NK-92 treated with Interleukin-12 subunit alpha and Interleukin-12 subunit beta, amount 100 ng/mL, for 24 hours (cell line): ENCODE measurements at regions not wholly inside any gene's neighbourhood (a gene's known extent, or its start where the extent isn't known, plus 50 kb on each side); places are given as distances from the start of the nearest gene placed in this dataset.

Experiments used
- DNase-seq: peaks from one replicate; lab custom pipeline; 2025; lab: John Stamatoyannopoulos, UW

DNA sequence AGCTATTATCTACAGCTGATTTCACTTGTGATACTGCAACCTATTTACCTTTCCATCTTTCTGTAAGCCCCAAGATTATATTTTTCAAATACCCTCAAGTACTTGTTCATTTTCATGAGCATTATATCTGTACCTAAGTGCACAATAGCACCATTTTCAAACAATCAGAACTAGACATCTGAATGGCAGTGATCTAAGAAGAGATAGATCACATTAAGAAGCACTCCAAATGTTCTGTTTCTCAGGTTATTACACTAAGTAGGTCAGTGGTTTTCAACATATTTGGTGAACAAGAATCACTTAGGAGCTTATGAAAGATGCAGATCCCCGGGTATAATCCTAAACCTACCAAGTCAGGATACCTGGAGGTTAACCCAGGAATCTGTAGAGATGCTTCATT lies 872.7 kb downstream of the DCDC2C start:
- DNase-seq: no peak

DNA sequence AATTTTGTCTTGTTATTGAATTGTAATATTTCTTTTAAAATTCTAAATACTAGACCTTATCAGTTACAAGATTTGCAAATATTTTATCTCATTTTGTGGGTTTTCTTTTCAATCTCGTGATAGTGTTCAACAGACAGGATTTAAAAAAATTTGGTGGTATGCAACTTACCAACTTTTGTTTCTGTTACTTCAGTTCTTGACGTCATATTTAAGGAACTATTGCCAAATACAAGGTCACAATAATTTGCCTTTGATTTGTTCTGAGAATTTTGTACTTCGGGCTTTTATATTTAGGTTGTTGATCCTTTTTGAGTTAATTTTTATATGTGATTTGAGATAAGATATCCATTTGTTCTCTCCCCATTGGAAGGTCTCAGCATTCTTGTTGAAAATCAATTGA lies 876.6 kb downstream of the DCDC2C start:
- DNase-seq: no peak

DNA sequence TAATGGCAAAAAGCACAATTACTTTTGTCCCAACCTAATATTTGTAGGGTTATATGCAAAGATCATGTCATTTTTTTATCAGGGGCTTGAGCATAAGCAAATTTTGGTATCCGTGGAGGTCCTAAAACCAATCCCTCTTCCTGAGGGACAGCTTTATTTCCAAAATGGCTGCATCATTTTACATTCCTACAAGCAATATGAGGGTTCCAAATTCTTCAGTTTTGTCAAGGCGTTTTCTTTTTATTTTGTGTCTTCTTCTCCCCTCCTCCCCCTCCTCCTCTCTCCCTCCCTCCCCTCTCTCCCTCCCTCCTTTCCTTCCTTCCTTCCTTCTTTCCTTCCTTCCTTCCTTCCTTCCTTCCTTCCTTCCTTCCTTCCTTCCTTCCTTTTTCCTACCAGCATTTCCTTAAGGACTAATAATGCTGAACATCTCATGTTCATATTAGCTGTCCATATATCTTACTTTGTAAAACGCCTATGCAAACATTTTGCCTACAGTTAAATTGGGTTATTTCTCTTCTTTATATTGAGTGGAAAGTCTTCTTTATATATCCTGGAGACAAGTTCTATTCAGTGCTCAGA lies 881.8 kb downstream of the DCDC2C start:
- DNase-seq: no peak

DNA sequence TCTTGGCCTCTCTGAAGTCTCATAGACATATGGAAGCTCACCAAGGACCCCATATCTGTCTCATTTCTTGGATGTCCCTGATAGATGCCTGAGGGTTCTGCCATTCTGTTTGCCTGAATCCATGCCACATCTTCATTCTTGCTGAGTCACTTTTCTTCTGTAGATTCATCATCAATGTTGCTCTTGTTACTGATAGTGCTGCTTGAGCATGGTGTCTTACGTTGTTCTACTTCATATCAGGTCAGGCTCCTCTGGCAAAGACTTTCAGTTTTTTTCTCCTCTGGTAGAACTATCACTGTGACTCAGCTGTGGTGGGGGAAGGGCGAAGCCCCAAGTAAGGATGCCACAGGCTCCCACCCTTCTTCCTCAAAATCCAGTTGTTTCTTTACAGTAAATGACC lies 885.2 kb downstream of the DCDC2C start:
- DNase-seq: no peak

DNA sequence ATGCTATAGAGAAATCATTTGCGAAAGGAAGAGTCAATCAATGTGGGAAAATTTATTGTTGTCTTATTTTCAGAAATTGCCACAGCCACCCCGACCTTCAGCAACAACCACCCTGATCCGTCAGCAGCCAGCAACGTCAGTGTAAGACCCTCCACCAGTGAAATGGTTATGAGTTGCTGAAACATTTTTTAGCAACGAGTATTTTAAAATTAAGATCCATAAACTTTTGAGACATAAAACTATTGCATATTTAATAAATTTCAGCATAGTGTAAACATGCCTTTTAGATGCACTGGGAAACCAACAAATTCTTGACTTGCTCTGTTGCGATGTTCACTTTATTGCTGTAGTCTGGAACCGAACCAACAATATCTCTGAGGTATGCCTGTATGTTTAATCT lies 887.9 kb downstream of the DCDC2C start:
- DNase-seq: no peak

DNA sequence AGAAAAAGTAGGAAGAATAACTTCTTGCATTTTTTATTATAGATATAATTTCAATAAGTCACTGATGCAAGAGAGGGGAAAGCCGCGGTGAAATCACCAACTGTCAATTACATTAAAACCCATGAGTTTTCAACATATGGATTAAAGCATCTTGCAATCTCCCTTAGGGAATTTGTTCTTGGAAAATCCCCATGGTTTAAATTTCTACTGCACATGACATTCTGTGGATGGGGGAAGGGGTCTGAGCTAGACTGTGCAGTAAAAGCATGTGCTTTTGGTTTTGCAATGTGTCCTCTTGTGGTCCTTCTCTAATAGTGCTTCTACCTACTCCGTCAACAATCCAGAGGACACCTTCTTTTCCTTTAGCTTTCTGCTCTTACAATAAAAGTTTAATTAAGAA lies 894.0 kb downstream of the DCDC2C start:
- no peak for DNase-seq

DNA sequence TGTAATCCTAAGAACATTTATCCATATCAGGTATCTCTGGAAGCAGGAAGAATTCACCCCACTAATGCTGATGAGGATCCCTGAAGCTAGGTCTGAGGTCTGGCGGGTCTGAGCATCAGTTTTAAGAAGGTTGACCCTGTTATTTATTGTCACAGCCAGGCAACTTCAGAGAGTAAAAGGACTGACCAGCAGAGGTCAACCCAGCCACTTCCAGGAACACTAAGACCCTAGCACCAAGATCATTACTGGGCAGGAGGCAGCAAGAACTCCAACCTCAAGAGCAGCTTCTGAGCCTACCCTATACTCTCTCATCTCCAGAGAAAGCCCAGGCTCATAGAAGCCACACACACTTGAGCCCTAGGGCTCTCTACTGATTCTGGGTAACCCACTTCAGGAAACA lies 901.4 kb downstream of the DCDC2C start:
- DNase-seq: no peak

DNA sequence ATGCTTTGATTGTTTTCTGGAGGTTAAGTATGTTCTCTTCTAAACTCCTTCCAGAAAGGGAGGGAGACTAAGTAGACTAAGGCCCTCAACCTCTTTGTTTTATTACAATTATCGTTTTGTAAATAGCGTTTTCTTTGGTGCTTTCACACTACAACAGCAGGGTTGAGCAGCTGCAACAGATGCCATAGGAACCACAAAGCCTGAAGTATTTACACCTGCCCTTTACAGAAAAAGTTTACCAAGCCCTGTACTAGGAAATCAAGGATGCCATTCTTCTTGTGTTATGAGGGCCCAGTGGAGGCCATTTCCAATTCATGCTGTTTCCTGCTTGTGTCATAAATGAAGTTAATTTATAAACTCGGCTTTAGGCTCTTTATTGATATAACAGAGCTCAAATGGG lies 914.8 kb downstream of the DCDC2C start:
- no peak for DNase-seq

DNA sequence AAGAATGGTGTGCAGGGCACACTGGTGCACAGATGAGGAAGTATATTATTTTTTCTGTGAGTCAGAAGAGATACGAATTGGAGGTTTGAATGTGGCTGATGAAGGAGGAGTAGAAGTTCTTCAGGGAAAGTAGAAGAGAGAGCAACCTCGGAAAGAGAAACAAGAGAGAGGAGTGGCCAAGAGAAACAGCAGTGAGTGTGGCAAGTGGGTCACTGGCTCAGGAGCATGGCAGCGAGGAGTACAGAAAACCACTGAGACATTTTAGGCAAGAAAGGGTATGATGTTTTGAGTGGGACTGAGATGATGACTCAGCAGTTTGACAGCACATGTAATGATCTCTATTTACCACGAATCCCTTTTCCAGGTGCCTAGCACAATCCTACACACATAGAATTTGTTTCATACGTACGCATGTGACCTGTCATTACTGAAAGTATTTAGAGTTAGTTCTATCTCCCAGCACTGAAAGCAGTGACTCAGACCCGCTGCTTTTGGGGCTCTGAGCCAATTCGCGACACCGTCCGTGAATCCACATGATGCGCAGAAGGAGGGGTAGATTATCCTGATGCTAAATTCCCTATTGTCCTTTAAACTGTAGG lies 915.4 kb downstream of the DCDC2C start:
- no peak for DNase-seq

DNA sequence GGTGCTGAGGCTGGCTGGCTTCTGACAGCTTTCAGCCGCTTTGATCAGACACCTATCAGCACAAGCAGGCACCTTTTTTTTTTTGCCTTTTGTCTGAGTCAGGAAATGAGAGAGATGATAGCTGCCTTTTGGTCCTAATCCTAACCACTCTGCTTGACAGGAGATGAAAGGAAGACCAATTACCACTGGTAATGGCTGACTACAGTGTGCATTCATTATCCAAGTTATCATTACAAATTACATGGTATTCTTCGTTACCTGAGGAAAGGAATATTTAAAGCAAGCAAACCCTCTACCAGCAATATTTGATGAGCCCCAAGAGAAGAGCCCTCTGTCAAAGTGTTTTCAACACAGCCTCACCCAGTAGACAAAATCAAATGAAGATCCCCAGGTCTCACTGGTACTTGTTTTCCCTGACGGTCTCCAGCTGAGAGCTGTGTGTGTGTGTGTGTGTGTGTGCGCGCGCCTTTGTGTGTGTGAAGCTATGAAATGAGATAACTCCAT lies 925.7 kb downstream of the DCDC2C start:
- DNase-seq: no peak

DNA sequence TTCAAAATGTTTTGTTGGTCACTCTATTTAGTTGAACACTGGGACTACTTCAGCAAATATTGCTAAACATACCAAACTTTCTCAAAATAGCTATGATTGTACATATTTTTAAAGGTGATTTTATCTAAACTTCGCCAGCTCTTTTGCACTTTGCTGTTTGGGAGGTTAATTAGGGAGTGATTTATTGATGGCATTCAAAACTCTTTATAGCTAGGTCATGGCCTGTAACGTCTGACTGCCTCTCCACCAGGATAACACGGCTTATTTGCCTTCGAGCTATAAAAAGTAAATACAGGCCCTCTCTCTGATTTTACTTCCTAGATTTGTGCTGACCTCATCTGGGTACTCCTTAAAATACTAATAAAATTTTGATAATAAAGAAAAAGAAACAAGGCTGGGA lies 931.9 kb downstream of the DCDC2C start:
- DNase-seq: no peak

DNA sequence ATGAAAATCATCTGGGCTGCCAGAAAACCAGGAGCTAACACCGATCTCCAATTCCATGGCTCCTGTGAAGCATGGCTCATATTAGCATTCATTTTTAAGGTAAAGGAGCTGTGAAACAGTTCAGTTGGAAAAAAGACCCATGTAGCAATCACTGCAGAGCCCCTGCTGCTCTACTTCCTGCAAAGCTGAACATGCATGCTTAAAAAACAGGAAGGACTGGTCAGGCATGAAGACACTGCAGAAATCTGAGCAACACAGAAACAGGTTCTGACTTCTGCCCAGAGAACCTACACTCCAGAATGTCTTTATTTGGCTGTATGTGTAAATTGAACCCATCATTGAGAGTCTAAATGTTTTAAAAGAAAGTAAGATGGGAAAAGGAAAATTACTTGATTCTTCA lies 950.6 kb downstream of the DCDC2C start:
- no peak for DNase-seq

DNA sequence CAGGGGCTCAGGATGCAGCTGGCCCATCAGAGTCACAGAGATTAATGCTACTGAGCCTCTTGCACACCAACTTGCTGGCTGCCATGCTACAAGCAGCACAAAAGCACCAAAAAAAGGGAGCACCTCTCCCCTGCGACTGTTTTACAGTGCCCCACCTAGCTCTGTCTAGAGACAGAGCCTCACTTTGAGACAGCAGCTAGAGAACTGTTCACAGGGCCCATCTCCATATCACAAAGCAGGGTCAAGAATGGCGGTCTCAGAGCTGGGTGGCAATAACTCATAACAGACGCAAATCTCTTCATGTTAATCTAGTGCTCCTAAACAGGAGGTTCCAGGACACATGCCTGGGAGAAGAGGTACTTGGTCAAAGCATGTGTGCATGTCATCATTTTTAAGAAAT lies 953.0 kb downstream of the DCDC2C start:
- no peak for DNase-seq

DNA sequence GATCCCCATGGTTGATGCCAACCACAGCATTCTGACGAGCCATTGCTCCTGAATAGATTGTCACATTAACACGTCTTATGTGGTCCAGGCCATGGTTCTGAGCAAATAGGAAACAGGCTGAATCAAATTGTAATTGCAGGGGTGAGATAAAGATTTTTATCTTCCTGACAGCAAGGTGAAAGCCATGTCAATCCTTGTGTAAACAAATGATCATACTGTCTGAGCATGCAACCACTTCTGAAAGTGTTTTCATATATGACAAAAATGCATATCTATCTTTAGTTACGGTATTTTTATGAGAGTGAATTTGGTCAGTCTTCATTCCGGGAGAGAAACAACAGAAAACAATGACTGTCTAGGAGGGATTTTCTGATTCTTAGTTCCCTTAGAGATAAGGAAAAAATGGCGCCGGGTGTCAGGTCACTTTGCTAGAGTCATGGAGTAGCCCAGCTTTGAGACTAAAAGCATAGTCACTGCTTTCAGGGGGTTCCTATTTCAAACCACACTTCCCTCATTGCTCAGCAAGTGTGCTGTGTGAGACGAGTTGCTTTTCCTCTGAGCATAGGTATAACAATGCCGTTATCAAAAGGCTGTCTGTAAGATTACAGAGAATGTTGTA lies 958.9 kb downstream of the DCDC2C start:
- no peak for DNase-seq

DNA sequence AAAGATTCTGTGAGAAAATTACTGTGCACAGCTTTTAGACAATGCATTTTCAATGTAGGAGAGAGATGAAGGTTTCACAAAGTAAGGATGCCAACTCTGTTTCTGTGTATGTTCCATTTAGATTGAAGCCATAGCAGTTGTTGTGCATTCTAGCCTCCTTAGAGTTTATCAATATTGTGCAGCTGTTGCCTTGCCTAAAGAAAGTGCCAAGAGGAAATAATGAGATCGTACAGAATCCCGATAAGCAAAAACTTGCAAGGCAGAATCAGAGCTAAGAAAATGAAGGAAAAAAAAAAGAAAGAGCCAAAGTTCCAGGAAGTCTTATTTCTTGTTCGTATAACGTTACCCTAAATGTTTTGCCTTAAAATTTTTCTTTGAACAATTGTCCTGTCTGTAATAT lies 965.0 kb downstream of the DCDC2C start:
- DNase-seq: no peak

DNA sequence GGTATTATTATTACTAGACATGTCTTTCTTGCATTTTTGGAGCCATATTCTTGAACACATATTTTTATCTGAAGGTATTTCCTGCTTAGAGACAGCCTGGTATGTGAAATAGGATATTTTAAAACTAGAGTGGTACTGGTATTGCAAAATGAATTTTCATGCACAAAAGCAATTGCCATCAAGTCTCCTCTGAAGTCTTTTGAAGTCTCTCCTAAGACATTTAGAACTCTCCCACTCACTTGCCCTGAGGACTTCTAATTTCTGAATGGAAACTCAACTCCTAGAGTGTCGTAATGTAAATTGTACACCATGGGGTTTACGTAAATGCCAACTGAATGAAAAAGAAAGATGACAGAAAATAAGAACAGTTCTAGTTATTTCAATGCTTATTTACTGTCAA lies 967.0 kb downstream of the DCDC2C start:
- no peak for DNase-seq

DNA sequence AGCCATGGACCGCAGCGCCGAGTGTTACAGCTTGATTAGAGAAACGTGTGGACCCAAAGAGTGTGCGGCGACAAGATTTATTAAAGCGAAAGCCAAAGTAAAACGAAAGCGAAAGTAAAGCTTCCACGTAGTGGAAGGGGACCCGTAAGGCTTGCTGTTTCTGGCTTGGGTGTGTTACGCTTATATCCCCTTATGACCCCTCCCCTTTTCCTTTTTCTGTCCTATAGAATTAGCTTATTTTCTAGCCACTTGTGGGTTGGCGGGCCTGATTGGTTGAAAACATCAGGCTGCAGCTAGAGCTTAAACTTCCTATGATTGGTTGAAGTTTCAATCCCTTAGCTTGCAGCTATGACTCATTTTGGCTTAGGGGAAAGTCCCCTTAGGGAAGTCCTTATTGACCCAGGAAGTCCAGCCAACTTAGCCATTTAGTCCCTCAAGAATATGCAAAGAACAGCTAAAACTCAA lies 969.7 kb downstream of the DCDC2C start:
- DNase-seq: no peak

DNA sequence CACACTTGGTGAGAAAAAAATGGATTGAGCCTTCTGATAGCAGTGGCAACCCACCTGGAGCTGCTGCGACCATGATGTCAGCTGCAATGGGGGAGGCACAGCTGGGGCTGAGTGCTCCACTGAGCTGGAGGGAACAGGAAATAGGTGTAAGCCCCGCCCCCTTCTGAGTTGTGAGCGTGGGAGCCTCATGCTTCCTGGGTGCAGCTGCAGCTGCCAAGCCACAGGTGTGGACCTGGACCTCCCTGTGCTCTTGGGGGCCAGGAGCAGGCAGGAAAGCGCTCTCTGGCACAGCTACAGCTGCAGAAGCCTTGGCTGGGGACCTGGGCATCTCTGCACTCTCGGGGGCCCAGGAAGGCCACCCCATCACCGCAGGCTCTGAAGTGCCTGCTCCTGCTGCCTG lies 970.6 kb downstream of the DCDC2C start:
- DNase-seq: no peak

DNA sequence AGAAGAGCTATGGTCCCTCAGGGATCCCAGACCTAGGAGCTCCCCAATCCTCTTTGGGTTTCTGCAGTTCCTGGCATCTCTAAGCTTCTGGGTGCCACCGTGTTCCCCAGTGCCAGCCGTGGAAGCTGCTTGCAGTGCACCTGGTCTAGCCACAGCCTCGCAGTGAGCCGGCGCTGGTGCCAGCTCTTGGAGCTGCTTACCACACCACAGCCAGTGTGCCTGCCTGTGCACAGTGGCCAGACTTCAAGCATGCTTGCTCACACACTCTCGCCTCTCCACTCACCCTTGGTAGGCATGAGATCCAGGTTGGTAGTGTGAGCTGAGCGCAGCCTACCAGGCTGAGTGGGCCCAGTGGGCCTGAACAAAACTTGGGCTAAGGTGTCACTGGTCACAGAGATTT lies 971.9 kb downstream of the DCDC2C start:
- DNase-seq: no peak

DNA sequence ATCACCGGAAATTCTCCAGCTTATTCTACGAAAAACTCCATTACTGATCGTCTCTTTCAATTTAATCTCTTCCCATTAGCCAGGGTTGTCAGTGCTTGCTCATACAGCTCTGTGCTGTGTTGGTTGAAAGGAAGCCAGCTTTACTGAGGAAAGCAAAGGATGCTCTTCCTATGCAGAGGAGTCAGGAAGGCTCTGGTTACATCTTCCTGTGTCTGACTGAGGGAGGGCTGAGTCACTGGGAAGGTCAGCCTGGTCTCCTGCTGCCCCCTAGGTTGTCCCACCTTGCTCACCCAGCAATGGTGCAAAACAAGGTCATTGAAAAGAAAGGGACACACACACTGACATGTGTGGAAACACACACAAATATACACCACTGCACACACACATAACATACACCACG lies 975.6 kb downstream of the DCDC2C start:
- no peak for DNase-seq

DNA sequence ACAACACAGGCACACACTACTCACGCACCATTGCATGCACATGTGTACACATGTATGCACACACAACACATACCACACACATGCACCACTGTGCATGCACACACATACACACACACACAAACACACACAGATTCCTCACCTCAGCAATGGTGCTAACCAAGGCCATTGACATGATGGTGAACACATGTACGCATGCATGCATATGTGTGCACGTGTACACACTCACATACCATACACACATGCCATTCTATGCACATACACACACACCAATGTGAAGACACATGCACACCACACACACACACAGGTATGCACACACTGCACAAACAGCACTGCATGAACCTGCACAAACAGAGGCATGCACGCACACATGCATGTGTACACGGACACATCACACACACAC lies 976.0 kb downstream of the DCDC2C start:
- DNase-seq: no peak

DNA sequence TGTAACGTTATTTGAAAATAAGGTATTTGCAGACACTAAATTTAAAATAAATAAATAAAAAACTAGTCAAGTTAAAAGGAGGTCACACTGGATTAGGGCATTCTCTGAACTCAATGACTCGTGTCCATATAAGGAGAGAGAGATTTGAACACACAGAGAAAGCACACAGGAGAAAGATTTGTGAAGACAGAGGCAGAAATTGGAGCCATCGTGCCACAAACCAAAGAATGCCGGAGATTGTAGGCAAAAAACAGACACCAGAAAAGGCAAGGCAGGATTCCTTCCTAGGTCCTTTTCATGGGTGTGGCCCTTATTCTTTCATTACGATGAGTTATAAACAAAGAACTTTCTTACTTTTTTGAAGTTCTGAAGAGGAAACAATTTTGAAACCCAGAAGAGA lies 981.5 kb downstream of the DCDC2C start:
- no peak for DNase-seq

DNA sequence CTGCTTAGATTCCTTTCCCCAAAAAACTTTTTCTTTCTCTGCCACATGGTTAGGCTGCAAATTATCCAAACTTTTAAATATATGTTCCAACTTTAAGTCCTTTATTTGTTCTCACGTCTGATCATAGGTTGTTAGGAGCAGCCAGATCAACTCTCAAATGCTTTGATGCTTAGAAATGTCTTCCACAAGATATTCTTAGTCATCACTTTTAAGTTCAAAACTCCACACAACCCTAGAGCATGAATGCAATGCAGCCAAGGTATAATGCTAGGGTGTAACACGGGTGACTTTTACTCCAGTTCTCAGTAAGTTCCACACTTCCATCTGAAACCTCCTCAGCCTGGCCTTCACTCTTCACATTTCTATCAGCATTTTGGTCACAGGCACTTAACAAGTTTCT lies 987.5 kb downstream of the DCDC2C start:
- DNase-seq: no peak

DNA sequence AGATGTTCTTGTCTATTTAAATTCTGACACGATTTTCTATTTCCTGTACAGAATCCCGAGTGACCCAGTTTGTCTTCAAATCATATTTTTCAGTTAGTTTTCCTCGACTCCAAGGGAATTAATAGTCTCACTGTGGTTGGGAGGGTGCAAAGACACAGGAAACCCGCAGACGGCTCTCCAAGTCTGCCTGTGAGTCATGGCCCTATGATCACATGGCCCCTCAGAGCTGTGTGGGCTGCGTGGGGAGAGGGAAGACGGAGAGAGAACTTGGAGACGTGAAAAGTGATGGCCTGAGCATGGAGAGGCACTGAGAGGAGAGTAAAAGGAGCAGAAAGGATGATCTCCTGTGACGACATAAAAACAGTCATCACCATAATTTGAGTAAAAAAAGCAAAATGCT lies 989.9 kb downstream of the DCDC2C start:
- no peak for DNase-seq
